NCI-H1694 treated with DMSO at 0.1 percent for 48 hours (cell line): ENCODE measurements at regions not wholly inside any gene's neighbourhood (a gene's known extent, or its start where the extent isn't known, plus 50 kb on each side); places are given as distances from the start of the nearest gene placed in this dataset.

Source experiments
- DNase-seq: peaks from one replicate; lab custom pipeline; 2025; lab: John Stamatoyannopoulos, UW

DNA sequence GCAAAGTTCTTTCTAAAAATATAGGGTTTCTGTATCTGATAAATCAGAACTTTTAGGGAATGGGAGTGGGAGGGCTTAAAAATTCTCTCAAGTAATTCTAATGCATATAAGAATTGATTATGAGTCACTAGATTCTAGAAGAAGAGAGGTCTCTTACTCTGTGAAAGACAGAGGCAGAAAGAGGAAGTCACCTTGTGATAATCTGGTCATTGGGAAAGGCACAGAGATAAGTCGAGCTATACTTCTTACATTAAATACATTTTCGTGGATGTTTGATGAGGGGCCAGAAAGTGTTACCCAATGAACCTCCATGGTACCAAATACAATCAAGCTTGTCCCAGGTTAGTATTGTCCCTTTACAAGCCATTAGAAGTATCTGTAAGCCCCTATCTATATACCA is 134.4 kb downstream of the MAD2L1 start:
- DNase-seq = no peak

DNA sequence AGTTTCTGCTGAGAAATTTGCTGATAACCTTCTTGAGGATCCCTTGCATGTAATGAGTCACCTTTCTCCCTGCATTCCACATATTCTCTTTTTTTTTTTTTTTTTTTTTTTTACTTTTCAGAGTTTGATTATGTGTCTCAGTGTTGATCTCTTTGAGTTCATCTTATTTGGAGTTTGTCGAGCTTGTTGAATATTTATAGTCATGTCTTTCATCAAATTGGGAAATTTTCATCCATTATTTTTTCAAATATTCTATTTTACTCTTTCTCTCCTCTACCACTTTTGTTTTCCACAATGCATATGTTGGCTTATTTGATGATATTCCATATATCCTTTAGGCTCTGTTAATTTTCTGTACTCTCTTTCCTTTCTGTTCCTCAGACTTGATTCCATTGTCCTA is 136.1 kb downstream of the MAD2L1 start:
- no peak for DNase-seq

DNA sequence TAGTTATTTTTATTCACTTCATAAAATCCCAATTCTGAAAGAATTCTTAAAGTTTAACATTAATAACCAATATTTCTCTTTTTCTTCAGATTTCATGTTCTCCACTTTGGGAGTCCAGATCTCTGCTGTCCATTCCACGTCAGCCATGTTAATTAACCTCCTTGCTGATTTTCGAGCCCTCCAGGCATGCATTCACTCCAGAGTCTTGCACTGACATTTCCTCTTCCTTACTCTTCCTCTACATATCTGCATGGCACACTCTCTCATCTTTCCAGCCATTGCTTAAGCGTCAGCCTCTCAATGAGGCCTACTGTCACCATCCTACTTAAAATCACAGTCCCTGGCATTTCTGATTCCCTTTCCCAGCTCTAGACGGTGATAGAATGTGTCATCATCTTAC is 144.8 kb downstream of the MAD2L1 start:
- DNase-seq = no peak

DNA sequence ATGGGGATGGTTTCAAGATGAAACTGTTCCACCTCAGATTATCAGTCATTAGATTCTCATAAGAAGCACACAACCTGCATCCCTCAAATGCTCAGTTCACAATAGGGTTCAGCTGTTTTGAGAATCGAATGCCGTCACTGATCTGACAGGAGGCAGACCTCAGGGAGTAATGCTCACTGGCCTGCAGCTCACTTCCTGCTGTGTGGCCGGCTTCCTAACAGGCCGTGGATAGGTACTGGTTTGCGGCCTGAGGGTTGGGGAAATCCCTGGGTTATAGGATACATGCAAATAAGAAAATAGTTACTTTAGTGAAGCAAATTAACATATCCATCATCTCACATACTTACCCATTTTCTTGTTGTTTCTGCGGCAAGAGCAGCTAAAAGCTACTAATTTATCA is 160.4 kb downstream of the MAD2L1 start:
- no peak for DNase-seq

DNA sequence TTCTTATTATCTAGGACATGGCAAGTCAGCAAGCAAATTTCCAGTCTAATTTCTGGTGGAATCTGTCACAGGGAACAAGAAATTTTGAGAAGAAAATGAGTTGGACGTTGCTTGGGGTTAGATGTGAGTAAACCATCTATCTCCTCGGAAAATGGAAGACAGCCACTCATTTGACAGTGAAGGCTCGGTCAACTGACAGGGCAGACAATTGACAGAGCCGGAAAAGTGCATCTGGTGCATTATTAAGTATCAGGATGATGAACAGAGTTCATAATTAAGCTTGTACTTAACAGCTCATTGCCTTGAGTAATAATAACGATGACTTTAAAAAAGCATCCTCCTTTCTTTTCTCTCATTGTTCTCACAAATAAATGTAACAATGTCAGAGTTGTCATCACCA is 168.4 kb downstream of the MAD2L1 start:
- peak; percentile 15 for DNase-seq

DNA sequence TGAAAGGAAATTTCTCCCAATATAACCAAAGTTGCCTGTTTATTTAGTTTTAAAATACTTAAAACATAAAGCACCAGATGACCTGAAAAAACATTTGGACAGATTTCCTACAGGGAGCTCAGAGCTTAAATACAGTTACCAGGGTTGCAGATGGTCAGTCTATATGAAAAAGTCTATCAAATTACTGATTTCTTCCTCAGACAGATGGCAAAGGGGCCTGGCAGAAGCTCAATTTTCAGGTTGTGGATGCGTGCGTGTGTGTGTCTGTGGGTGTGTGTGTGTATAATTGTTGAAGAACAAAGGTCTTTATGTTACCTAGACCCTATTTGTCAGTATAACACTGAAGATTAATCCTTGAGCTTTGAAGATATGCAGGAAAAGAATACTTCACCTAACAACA is 169.4 kb downstream of the MAD2L1 start:
- peak; percentile 71 for DNase-seq

DNA sequence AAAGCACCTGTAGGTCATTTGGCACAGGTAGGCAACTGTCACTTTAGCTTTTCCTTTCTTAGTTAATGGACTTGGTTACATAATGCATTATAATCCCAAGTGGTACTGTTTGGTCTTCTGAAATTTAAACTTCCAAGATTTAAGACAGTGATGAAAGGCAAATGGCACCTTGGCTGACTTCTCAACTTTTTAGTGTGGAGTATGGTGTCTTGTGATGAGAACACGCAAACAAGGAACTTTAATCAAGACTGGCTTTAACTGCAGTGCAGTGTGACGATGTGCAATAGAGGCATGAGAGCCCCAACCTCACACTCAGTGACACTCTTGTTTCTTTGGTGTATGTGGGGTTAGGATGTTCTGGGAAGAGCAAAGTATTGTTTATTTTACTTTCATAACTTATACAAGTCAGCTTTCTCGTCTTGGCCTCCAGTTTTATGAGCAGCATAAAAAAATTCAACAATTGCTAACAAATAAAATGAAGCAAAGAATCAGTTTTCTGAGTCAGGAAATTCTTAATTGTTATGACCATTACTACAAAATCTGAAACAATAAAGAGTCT is 171.9 kb downstream of the MAD2L1 start:
- no peak for DNase-seq

DNA sequence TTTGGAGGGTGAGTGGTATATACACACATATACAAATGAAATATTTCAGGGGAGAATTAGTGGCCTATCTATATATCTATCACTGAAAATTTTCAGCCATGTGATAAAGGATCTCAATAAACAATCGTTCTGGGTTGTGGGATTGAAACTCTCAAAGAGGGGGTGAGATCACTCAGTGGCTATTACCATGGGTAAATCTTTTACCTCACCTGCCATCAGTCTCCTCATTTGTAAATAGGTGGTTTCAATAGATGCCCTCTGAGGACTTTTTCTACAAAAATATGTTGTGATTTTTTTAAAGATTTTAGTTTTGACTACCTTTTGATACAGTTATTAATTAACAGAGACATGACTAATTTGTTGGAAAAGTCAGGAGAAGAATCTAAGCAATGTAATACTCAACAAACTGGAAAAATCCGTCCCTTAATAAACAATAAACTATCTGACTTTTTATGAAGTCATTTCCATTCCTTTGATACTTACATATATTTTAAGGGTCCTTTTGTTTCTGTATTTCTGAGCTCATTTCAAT is 192.8 kb downstream of the MAD2L1 start:
- no peak for DNase-seq

DNA sequence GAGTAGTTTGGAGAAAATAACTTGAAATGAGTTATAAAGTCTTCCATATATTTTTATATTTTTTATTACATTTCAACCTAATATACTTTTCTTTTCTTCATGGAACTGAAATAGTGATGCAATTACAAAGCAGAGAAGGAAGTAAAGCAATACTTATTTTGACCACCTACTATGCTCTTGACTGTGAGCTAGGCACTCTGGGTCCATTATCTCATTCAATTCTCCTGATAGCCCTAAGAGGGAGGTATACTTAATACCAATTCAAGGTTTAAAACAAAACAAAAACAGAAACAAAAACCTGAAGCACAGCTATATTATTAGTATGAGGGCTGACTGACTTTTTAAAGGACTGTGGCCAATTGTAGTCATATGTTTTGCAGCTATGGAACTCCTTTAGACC is 193.5 kb downstream of the MAD2L1 start:
- no peak for DNase-seq

DNA sequence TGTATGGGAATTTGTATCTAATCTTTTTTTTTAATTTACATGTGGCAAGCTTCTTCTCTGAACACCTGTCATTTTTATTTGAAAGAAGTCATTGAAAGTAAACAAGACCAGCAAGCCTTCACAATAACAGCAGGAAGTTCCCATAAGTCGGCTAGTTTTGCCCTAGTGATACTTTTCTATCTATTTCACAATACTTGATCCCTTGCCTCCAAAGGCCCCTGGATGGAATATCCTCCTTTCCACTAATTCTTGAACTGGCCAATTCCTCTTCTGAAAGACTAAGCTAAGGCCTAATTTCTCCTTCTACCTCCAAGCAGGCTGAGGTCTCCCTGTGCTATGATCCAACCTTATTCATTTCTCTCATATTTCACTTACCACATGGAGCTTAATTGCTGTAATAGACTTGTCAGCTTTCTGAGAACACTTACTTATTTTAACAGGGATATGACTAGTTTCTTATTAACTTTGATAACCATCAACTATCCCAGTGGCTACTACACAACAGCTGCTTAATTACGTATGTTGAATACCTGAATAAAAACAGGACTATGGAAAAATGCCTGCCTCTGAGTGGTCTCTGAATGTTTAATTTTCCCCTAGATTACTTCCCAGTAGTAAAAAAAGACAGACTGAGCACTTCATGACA is 194.2 kb downstream of the MAD2L1 start:
- no peak for DNase-seq

DNA sequence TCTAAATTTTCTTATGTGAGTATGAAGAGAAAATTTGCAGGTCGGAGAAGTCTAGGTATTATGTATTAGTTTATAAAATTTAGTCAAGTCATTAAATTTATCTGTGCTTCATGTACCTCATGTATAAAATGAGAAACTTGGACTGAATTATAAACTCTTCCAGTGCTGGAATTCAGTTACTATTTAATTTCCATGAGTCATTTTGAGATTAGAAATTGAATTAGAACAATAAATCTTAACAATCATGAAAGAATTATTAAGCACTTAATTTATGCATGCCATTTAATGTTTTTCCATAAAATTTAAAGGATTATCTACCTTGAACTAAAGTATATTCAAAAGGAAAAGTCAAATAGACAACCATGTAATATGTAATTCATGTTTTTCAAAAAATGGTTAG is 195.8 kb downstream of the MAD2L1 start:
- no peak for DNase-seq

DNA sequence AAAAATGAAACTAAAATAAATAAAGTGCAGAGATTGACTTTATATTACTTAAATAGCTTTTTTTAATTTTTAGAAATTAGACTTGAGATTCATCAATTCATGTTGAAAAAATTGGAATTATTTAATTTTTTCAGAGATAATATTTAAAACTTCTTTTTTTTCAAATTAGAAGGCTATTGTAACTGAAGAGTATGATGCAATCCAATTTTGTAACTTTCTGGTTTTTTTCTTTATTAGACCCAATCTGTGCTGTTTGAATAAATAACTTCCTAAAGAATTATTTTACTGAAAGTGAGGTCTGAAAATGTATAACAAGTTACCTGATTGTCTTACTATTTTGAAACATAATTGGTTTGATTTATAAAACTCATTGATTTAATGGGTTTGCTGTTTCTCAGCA is 200.9 kb downstream of the MAD2L1 start:
- no peak for DNase-seq

DNA sequence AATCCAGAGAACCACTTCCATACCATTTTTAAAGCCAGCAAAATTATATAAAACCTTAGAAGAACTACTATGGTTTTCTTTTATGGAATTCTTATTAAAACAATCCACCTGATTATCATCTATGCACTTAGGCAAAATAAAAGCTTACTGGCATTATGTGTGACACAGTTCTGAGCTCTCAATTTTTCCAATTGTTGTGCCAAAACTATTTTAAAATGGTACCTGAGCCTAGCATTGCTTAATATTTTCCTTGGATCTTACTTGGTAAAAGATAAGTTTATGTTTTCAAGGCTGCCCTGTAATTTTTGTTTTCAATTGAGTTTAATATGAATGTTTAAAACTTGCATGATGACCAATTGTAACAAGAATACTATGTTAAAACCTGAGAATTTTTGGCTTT is 201.3 kb downstream of the MAD2L1 start:
- DNase-seq = no peak

DNA sequence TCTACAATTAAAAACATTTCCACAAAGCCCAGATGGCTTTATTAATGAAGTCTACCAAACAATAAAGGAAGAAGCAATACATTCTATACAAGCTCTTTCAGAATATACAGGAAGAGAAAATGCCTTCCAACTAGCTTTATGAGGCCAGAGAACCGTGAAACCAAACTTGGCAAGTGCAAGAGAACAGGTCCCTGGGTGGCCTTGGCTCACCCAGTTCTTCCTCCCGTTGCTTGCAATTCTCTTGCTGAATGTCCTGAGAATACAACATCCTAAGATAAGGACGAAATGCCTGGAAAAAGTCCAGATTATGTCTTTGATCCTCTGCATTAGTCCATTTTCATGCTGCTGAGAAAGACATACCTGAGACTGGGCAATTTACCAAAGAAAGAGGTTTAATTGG is 204.9 kb downstream of the MAD2L1 start:
- no peak for DNase-seq

DNA sequence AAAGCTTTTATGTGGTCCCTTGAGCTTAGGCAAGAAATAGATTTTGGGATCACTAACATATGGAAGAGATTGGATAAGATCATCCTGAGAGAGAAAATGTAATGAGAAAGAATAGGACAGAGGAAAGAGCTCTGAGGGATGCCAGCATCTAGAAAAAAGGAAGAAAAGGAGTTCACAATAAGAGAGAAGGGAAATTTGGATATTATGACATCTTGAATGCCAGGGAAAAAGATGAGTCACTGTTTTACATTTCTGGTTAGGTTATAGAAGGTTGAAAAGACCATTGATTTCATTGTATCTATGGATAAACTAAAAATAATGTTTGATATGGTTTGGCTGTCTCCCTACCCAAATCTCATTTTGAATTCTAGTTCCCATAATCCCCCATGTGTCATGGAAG is 208.5 kb downstream of the MAD2L1 start:
- DNase-seq = no peak

DNA sequence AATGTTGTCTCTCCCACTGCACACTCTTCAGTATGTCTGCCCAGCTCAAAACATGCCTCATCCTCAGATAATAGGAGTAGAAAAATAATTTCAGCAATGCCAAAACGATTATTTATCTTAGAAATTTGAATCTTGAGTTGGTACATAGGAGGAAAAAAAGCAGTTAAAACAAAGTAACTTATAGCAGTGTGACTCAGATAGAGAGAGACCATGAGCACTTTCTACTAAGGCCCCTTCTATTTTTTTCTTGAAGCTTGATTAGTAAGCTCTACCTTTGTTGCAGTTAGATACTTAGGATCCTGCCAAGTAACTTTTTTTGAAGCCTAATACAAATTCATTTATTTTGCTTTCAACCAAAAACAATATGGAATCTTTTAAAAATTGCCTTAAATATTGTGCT is 212.3 kb downstream of the MAD2L1 start:
- no peak for DNase-seq

DNA sequence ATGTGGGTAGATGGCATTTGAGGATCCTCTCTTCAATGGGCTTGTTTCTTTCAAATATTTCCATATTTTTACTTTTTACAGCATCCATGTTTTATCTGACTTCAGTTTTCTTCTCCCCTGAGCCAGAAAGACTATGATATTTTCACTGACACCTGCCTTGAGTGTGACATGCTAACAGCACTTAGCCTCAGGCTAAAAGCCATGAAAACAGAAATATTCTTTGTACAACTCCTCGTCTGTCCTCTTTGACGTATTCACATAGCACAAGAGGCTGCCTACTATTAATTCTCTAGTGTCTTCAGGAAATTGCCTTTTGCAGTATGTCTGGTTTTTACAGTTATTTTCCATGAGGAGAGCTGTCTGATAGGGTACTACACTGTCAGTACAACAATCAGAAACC is 215.0 kb downstream of the MAD2L1 start:
- no peak for DNase-seq

DNA sequence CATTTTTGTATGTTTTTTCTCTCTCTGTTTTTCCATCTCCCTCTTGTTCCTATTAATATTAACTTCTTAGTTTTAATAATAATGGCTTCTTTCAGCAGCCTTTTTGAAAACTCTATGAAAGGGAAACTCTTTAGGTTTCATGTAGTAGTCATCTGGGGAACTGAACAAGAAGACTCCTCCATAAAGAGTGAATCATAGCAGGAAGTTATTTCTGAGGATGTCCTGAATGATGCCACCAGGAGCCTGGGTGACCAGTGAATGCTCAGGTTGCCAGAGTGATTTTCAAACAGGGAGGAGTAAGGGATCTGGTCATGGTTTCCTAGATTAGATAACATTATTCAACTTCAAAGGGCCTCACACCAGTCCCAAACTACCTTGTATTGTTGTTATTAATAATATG is 212.8 kb upstream of the PDE5A start:
- no peak for DNase-seq

DNA sequence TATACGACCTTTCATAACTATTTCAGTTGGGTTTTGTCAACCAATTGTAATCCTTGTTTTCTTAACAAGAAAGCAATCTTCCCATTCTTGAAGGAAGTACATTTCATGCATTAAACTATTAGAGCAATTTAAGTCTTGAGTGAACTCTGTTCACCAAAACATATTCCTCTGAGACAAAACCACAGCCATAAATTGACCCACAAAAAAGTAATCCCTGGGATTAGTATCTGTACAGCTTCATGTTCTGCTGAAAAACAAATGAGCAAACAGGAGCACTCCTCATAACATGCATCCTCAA is 207.0 kb upstream of the PDE5A start:
- no peak for DNase-seq

DNA sequence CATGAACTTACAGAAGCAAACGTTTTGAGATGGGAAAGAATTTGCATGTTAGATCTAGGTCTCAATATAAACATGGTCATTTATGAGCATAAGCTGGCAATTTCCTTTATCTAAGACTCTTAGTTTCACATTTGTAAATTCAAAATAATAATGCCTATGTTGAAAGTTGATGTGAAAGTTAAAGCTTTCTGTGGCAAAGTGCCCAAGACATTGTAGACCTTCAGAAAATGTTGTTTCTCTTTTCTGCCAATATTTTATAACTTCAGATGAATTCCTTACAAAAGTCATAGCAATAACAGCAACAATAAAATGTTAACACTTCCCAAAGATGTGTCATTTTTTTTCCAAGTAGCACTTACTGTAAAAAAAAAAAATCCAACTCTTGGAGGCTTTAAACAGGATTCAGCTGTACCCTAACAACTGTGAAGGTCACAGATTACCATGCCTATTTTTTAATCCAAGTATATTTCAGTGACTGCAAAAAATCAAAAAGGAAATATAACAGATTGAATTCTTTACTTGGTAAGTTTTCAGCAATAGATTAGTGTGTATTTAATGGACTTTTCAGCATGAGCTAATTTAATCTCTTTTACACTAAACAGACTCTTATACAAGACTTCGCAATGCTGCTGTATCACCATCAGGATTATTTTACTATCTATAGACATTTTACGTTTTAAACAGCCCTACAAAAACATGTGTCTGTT is 206.5 kb upstream of the PDE5A start:
- no peak for DNase-seq

DNA sequence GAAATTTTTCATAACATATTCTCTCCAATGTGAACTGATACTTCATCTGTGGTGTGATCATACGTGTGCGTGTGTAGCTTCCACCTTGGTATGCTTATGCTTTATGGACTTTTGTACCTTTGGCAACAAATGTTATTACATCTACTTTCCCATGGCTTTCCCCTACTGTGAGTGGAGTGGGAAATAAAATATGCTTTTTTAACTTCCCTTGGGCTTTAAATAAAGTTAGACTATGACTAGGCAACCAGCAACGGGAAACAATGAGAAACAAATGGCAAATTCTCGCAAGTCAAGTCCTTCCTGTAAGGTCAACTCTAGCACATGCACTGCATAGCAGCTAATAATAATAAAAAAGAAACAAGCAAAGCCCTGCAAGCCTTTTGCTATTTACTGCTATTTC is 205.0 kb upstream of the PDE5A start:
- DNase-seq = no peak

DNA sequence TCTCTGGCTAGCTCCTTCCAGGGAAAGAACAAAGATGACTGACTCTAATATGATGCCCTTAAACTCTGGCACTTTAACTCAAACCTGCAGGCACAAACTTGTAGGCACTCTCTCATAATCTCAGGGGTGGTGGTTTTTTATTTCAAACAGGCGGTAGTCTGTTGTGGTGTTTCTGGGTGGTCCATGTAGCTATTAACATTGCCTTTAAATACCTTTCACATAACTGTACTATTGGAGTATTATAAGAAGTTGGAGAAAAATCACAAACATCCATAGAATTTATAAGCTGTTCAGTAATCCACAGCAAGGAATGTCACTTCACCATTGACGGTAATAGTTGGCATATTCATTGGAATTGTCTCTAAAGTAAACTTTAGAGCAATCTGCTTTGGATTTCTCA is 204.2 kb upstream of the PDE5A start:
- DNase-seq = no peak

DNA sequence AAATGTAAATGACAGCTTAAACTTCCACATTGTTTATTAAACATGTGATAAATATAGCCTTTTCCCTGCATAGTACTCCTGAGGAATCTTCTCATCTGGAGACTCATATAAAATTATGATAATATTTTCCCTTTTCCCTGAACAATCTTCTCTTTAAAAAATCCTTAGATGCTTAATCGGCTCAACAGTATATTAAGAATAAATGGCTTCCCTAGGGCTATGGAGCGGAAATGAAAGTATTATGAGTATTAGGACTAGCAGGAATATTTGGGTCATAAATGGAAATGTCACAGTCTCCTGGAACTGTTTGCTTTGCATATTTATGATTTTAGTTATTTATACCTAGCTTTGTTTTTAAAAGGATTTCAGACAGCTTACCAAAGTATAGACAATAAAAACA is 200.7 kb upstream of the PDE5A start:
- no peak for DNase-seq

DNA sequence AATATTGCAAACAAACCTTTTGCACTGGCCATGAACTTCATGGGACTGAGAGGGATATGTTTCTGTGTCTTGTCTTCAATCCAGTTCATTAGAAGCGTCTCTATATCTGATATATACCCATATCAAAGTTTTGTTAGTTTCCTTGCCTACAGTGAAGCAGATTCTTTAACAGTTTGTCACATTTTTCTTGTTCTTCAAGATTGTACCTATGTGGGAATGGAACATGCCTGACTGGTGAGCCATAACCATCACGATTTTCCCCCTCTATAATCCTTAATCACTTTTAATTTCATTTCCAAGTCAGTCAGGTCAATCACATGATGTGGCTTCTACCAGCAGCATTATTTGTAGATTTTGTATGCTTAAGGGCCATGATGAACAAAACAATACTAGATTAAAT is 197.1 kb upstream of the PDE5A start:
- DNase-seq = no peak
